Left colon (tissue), 2 donors: ENCODE measurements at regions not wholly inside any gene's neighbourhood (a gene's known extent, or its start where the extent isn't known, plus 50 kb on each side); places are given as distances from the start of the nearest gene placed in this dataset.

Experiments used
- ATAC-seq: fragments of 200-7000 bp; cut with Tn5 transposase; one replicate; pipeline ENCODE4 v1.9.1; 2020; ENCODE audit warnings: mild to moderate bottlenecking, moderate library complexity
- DNase-seq, 2 donors: peaks; one replicate each; pipeline ENCODE4 v3.0.0-alpha.2; 2020
- intact Hi-C, 2 donors: fragments of 100-400 bp; cut with DNase I in 1 of 2; cut with micrococcal nuclease in 1 of 2; formaldehyde crosslinking; loops; one replicate each; pipeline versions ENCODE4 v1.11.2 to v1.14.0; 2022; cut with DNase I, micrococcal nuclease
- donor health status: DM: no; HTN: no; CAD: no.
- donor health status: DM: yes; HTN: yes; CAD: no.

DNA sequence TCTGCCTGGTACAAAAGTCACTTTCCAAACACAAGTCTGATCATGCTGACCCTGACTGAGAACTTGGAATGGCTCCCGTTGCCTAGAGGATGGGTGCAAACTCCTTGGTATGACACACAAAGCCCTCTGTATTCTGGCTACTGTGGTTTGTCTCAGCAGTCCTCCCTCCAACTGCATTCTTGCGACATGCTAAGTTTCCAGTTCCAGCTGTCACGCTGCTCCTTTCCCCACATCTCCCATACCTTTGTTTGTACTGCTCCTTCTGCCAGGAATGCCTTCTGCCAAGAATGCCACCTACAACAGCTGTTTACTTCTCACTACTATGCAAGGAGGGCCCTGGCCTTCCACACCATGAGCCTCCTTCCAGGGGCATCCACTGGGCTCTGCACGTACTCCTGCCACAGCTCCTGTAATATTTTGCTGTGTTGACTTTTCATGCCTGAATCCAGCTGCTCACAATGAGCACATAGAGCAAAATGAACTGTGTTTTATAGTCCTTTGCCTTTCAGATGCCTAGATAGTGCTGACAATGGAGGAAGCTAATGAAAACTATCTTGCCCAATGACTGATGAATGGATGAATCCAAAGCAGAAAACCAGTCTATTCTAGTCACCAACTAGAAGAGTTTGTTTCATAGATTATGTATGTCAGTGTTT is 543.7 kb downstream of the EFNB2 start:
- ATAC-seq (peak; percentile 57), DNase-seq (no peak)
- intact Hi-C loops, result no loop called here

GRCh38 chr13:105991131-105991530 is 544.3 kb downstream of the EFNB2 start:
- intact Hi-C loops, result no loop called here
- no peak for ATAC-seq
- no peak for DNase-seq

GRCh38 chr13:105990256-105990958 is 545.1 kb downstream of the EFNB2 start:
- DNase-seq (no peak), ATAC-seq (no peak)
- intact Hi-C loops, result no loop called here

GRCh38 chr13:105984646-105985045 is 550.8 kb downstream of the EFNB2 start:
- intact Hi-C loops, result no loop called here
- no peak for ATAC-seq
- no peak for DNase-seq

DNA sequence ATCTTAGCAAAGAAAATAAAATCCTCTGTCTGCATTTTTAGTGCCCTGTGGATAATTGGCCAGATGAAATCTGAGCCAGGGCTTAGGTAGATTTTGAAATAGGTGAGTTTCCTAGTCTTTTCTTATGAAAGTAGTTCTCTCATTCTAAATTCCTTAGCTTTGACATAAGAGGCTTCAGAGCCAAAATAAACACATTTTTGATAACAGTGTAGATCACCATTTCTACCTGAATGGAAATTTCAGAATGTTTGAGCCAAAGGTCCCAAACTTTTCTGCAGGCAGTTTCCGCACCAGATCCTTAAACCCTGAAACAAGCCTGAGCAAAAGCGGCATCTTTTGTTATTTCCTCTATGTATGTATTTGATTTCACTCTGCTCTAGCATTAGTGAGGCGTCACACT is 551.2 kb downstream of the EFNB2 start:
- intact Hi-C loops, result no loop called here
- no peak for DNase-seq
- no peak for ATAC-seq

GRCh38 chr13:105982219-105982930 is 553.1 kb downstream of the EFNB2 start:
- DNase-seq, result no peak
- ATAC-seq, result no peak

DNA sequence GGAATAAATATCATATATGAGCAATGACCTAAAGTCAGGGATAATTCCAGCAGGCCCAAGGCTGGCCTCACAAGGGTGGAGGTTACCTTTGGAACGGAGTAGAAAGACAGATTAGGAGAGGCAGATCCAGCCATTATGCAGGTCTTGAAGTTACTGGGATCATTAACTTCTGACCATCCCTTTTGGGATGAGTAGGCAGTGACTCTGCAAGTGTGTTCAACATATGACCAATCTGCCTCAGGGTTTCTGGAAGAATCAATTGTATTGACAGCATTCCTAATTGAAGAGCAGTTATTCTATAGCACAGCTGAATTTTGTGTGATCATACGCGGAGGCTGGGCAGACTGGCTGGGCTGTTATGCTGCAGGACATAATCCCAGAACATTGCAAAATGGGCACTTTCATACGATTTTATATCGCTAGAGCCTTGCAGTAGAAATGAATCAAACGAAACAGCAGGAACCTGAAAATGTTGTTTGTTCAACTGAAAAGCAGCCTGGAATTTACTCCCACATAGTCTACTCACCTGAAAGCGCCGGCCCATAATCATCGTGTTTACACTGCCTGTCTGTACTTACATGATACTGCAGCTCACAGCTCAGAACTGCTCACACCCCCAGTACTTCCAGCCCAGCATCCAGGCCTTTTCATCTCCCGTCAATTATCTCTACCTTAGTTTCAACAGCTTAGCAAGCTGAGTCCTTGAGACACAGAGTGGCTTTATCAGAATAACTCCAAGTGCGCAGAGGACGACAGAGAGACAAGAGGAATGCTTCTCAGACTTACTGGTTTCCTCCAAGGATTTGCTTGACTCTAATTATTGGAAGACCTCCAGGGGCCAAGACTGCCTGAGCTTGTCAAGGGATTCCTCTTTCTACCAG is 556.1 kb downstream of the EFNB2 start:
- DNase-seq (peak; percentile 68), ATAC-seq (peak; percentile 99)
- intact Hi-C loops, result no loop called here

More at GRCh38 chr13:105982219-105982930, 553.1 kb downstream of the EFNB2 start:
- intact Hi-C loops, result no loop called here

DNA sequence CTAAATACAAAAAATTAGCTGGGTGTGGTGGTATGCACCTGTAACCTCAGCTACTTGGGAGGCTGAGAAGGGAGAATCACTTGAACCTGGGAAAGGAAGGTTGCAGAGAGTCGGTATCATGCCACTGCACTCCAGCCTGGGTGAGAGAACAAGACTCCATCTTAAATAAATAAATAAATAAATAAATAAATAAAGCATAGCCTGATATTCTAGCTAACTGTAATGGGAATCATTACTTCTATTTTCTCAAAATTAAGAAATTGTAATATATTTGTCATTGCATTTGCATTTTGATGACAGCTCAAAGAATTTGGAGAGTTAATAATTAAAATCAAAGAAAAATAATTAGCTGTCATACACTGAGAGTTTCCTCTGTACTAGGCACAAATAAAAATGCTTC is 561.1 kb downstream of the EFNB2 start:
- DNase-seq (no peak), ATAC-seq (no peak)
- intact Hi-C loops, result no loop called here

DNA sequence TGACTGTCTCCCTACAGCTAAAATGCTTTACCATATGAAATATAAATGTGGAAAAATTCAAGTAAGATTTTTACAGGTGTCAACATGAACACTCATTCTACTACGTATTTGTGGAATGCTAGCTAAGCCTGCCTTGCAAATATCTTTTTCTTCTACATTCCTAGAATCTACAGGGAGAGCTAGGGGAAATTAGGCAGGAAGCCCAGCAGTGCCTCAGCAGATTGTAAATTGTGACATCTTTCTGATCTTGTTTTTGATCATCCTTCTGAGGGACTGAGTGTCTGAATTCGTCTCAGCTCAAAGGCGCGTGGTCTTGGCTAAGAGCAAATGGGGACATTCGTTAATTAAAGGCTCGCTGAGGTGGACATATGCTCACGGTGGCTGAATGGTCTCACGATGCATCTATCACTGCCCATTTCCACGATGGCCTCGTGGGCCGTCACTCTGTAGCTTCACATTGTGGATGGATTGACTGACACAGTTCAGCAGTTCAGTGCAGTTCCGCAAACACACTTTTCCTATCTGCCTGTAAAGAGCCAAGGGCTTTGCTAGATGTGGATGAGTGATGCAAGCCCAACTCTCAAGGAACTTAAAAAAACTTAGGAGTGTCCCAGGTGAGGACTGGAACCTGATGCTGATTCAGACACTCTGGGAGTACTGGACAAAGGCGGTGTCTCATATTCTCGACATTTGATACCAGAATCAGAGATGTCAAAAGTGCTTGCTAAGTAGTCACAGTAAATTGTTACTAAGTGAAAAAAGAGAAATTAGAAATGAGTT is 562.5 kb downstream of the EFNB2 start:
- no peak for ATAC-seq
- DNase-seq, result no peak
- intact Hi-C loops, result no loop called here

DNA sequence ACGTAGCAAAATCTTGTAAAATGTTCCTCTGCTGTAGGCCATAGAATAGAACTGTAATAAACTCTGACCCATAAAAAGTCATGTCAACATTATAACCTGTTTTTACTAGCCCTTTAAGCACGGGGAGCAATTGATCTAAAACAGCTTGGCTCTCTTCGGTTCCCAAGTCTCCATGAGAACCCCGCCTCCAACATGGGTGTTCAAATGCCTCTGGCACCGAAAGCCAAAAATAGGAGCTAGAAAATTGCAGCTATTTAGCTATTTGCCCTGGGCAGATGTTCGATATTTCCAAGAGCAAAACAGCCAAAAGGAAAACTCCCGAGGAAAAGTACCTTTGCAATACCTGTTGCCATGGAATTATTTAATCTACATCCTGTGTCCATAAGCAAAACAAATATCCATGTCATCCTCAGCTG is 563.1 kb downstream of the EFNB2 start:
- intact Hi-C loops, result no loop called here
- ATAC-seq, result peak; percentile 92
- peak; percentile 40 to 54 for DNase-seq

- intact Hi-C loops, result no loop called here
- no peak for DNase-seq
Measured at GRCh38 chr13:105971738-105972137, 563.7 kb downstream of the EFNB2 start.

DNA sequence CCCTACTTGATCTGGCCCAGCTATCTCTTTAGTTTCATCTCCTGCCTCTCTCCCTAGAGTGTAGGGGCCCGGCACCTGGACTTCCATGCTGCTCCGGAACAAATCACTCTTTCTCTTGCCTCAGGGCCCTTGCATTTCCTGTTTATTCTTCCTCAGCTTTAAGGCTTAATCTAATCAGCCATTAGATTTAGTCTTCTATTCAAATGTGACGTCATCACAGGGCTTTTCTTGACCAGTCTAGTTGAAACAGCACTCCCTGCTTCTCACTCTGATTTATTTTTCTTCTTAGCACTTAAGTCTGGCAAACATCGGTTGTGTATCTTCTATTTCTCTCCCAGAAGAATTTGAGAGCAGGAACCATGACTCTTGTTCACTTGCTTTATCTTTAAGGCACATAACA is 564.1 kb downstream of the EFNB2 start:
- DNase-seq (no peak), ATAC-seq (no peak)
- intact Hi-C loops, result no loop called here

More at GRCh38 chr13:105971738-105972137, 563.7 kb downstream of the EFNB2 start:
- peak; percentile 56 for ATAC-seq

- DNase-seq (no peak), ATAC-seq (peak; percentile 54)
- intact Hi-C loops, result no loop called here
Measured at GRCh38 chr13:105969761-105970160, 565.7 kb downstream of the EFNB2 start.

DNA sequence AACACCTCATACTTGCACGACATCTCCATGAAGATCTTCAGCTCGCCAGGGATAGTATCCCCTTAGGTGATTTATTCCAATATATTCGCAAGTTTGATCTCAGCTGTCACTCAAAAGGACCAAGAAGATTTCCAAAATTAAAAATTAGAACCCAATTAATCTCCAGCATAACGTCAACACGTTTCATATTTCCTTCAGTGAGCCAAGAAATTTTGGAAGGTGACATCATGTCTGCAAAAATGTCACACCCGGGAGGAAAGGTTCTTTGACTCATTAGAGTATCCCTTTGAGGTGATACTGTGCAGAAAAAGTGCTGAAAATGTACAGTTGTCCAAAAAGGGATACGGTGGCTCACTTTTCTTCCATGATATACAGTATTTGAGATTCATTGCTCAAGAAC is 569.6 kb downstream of the EFNB2 start:
- intact Hi-C loops, result no loop called here
- DNase-seq (no peak), ATAC-seq (no peak)

- intact Hi-C loops, result no loop called here
- ATAC-seq, result peak; percentile 91
- DNase-seq, result no peak
Measured at GRCh38 chr13:105962080-105962479, 573.4 kb downstream of the EFNB2 start.

- DNase-seq, result no peak
- intact Hi-C loops, result no loop called here
- no peak for ATAC-seq
Measured at GRCh38 chr13:105961438-105961837, 574.0 kb downstream of the EFNB2 start.

DNA sequence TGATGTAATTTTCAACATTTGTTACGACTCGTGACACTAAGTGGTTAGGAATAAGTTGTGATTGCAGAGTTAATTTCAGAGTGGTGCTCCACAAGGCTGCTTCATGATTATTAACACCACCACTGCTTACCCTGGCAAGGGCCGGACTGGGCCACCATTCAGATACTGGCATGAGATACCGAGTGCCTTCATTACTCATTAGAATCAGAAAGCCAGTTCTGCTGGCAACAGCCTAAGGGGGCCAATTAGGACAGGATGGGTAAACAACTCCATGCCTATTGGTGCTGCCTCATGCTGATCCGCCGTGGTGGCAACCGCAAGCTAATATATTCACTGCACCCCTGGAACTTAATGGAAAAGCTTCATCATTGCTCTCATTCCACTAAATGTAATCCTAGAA is 575.1 kb downstream of the EFNB2 start:
- no peak for ATAC-seq
- intact Hi-C loops, result no loop called here
- no peak for DNase-seq

GRCh38 chr13:105959876-105960275 is 575.6 kb downstream of the EFNB2 start:
- intact Hi-C loops, result no loop called here
- no peak for DNase-seq
- no peak for ATAC-seq
